Keratinocyte (primary cell): ENCODE measurements at regions not wholly inside any gene's neighbourhood (a gene's known extent, or its start where the extent isn't known, plus 50 kb on each side); places are given as distances from the start of the nearest gene placed in this dataset.

ENCODE experiments used
- DNase-seq: peaks from one replicate; pipeline ENCODE4 v3.0.0-alpha.2; 2011; ENCODE audit warnings: low read depth, missing footprints, low spot score
- FAIRE-seq: peaks from 2 replicates; lab custom pipeline; 2011; peaks lifted over from hg19 to GRCh38; lab: Jason Lieb, UNC
- H2AFZ ChIP-seq: 2 replicates; pipeline ENCODE4 v1.6.0; 2012; ENCODE audit warnings: low read length, control low read depth, inconsistent platforms; ENCODE audit not compliant: control insufficient read depth
- H3K27ac ChIP-seq: 2 replicates; pipeline ENCODE4 v1.5.1; 2011; ENCODE audit warnings: low read length; ENCODE audit not compliant: control insufficient read depth, insufficient read depth
- H3K27me3 ChIP-seq: 3 replicates; pipeline ENCODE4 v1.6.0; 2011; ENCODE audit warnings: low read length; ENCODE audit not compliant: control insufficient read depth, insufficient read depth; ENCODE audit errors: extremely low read depth
- H3K36me3 ChIP-seq, 2 experiments: 2 replicates in 1 of 2; 3 replicates in 1 of 2; pipeline ENCODE4 v1.5.1; 2011; ENCODE audit warnings: low read length in 2 of 2, mild to moderate bottlenecking in 1 of 2; ENCODE audit not compliant: control insufficient read depth in 2 of 2, insufficient read depth in 2 of 2; ENCODE audit errors: extremely low read depth in 1 of 2
- H3K4me1 ChIP-seq: 3 replicates; pipeline ENCODE4 v1.5.1; 2011; ENCODE audit warnings: low read length; ENCODE audit not compliant: control insufficient read depth, insufficient read depth; ENCODE audit errors: extremely low read depth
- H3K4me2 ChIP-seq: 3 replicates; pipeline ENCODE4 v1.6.0; 2011; ENCODE audit warnings: low read depth, low read length; ENCODE audit not compliant: control insufficient read depth, insufficient read depth; ENCODE audit errors: extremely low read depth
- H3K4me3 ChIP-seq, 3 experiments: fragments of 200-600 bp in 1 of 3; sonication (generic) in 1 of 3; 2 replicates in 2 of 3; 3 replicates in 1 of 3; pipeline ENCODE4 v1.5.1; 2011 to 2016; ENCODE audit warnings: low read length in 3 of 3, mild to moderate bottlenecking in 3 of 3, control low read depth in 2 of 3, inconsistent platforms in 1 of 3, low read depth in 1 of 3, mixed read lengths in 1 of 3, mixed run types in 1 of 3, moderate library complexity in 1 of 3; ENCODE audit not compliant: control insufficient read depth in 2 of 3, insufficient read depth in 2 of 3; ENCODE audit errors: extremely low read depth in 1 of 3
- H3K79me2 ChIP-seq: 2 replicates; pipeline ENCODE4 v1.6.0; 2012; ENCODE audit warnings: low read length; ENCODE audit not compliant: control insufficient read depth, insufficient read depth
- H3K9ac ChIP-seq: 3 replicates; pipeline ENCODE4 v1.6.0; 2011; ENCODE audit warnings: low read length; ENCODE audit not compliant: control insufficient read depth, insufficient read depth; ENCODE audit errors: extremely low read depth
- H3K9me1 ChIP-seq: 3 replicates; pipeline ENCODE4 v1.6.0; 2011; ENCODE audit warnings: low read length; ENCODE audit not compliant: control insufficient read depth, insufficient read depth; ENCODE audit errors: extremely low read depth
- H3K9me3 ChIP-seq: 2 replicates; pipeline ENCODE4 v1.5.1; 2012; ENCODE audit warnings: low read depth, low read length; ENCODE audit not compliant: control insufficient read depth
- H4K20me1 ChIP-seq: 3 replicates; pipeline ENCODE4 v1.6.0; 2011; ENCODE audit warnings: low read length; ENCODE audit not compliant: control insufficient read depth, insufficient read depth; ENCODE audit errors: extremely low read depth
- EZH2 ChIP-seq: IDR thresholded peaks from one replicate; pipeline ENCODE4 v1.6.1; 2012; ENCODE audit warnings: inconsistent platforms, mild to moderate bottlenecking, low read length, moderate library complexity
- dilution Hi-C: fragments of 300-500 bp; cut with MboI; formaldehyde crosslinking; loops from one replicate; pipeline ENCODE4 v1.7.0; 2020; ENCODE audit warnings: low sequenced_read_pairs; ENCODE audit not compliant: extremely low pct_ligation_motif_present
- TF ChIP-seq, protein P1 (sequence below), 3 experiments: IDR thresholded peaks in 1 of 3; conservative IDR thresholded peaks in 1 of 3; optimal IDR thresholded peaks in 1 of 3; 2 replicates in 2 of 3; 3 replicates in 1 of 3; pipeline versions ENCODE3 to v1.5.1; 2011; ENCODE audit warnings: low read length in 3 of 3, mild to moderate bottlenecking in 3 of 3, moderate library complexity in 2 of 3, control low read depth in 1 of 3, inconsistent platforms in 1 of 3; ENCODE audit not compliant: insufficient read depth in 2 of 3; ENCODE audit errors: extremely low read depth in 1 of 3

GRCh38 chr2:4972472-4972871 is 719.7 kb upstream of the SOX11 start:
- Histone ChIP-seq H3K9ac (no peak overlapping the region), H3K27ac (no peak overlapping the region), H3K36me3 (no peaks in the 10 kb centered on the region), H3K79me2 (no peaks in the 10 kb centered on the region), H3K27me3 (no peaks in the 10 kb centered on the region), H2AFZ (no peak overlapping the region), H3K4me2 (no peak overlapping the region), H3K4me1 (no peaks in the 10 kb centered on the region), H3K9me1 (no peaks in the 10 kb centered on the region), H3K9me3 (peaks cover 2% of the 10 kb centered on the region), H3K4me3 (no peak overlapping the region), H4K20me1 (no peaks in the 10 kb centered on the region)
- dilution Hi-C loops: no loop called here
- DNase-seq (no peak), FAIRE-seq (no peak)
- TF ChIP-seq, protein P1, sequence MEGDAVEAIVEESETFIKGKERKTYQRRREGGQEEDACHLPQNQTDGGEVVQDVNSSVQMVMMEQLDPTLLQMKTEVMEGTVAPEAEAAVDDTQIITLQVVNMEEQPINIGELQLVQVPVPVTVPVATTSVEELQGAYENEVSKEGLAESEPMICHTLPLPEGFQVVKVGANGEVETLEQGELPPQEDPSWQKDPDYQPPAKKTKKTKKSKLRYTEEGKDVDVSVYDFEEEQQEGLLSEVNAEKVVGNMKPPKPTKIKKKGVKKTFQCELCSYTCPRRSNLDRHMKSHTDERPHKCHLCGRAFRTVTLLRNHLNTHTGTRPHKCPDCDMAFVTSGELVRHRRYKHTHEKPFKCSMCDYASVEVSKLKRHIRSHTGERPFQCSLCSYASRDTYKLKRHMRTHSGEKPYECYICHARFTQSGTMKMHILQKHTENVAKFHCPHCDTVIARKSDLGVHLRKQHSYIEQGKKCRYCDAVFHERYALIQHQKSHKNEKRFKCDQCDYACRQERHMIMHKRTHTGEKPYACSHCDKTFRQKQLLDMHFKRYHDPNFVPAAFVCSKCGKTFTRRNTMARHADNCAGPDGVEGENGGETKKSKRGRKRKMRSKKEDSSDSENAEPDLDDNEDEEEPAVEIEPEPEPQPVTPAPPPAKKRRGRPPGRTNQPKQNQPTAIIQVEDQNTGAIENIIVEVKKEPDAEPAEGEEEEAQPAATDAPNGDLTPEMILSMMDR (optimal IDR thresholded peaks at IDR 0.05 in 1 of 3, IDR thresholded peaks at IDR 0.05 in 1 of 3, conservative IDR thresholded peaks at IDR 0.05 in 1 of 3; ENCODE audit: extremely low read depth in 1 of 3, insufficient read depth in 2 of 3, low read length in 3 of 3): no peak
- no peak for TF ChIP-seq EZH2

GRCh38 chr2:4973354-4973753 is 718.8 kb upstream of the SOX11 start:
- dilution Hi-C loops: no loop called here
- Histone ChIP-seq H3K9me1 (no peaks in the 10 kb centered on the region), H3K27ac (no peak overlapping the region), H4K20me1 (no peaks in the 10 kb centered on the region), H3K4me3 (no peak overlapping the region), H2AFZ (no peak overlapping the region), H3K36me3 (no peaks in the 10 kb centered on the region), H3K4me2 (no peak overlapping the region), H3K9ac (no peak overlapping the region), H3K27me3 (no peaks in the 10 kb centered on the region), H3K79me2 (no peaks in the 10 kb centered on the region), H3K9me3 (peaks cover 2% of the 10 kb centered on the region), H3K4me1 (no peaks in the 10 kb centered on the region)
- FAIRE-seq (no peak), DNase-seq (no peak)
- TF ChIP-seq, protein P1 (optimal IDR thresholded peaks at IDR 0.05 in 1 of 3, IDR thresholded peaks at IDR 0.05 in 1 of 3, conservative IDR thresholded peaks at IDR 0.05 in 1 of 3; ENCODE audit: extremely low read depth in 1 of 3, insufficient read depth in 2 of 3, low read length in 3 of 3): no peak
